A673 (cell line): ENCODE measurements at regions not wholly inside any gene's neighbourhood (a gene's known extent, or its start where the extent isn't known, plus 50 kb on each side); places are given as distances from the start of the nearest gene placed in this dataset.

Source experiments
- BruUV-seq: library from RNA; stranded (reverse); fragments of 400-500 nt; replicated peaks from 2 replicates; lab custom pipeline; 2021; lab: Mats Ljungman, UMichigan
- CTCF ChIA-PET: fragments of 300-600 bp; sonication (Branson Sonifier 250); formaldehyde crosslinking; loops from one replicate; lab custom pipeline; 2022; ENCODE audit warnings: antibody characterized with exemption; lab: Charles Lee
- POLR2A ChIA-PET: fragments of 300-600 bp; sonication (Branson Sonifier 250); formaldehyde crosslinking; loops from one replicate; lab custom pipeline; 2022; ENCODE audit warnings: antibody characterized with exemption; ENCODE audit not compliant: low non-redundant PET; lab: Charles Lee
- DNase-seq: peaks from one replicate; pipeline ENCODE4 v3.0.0-alpha.2; 2015; ENCODE audit warnings: low spot score
- H3K27ac ChIP-seq: fragments of 200-600 bp; sonication (generic); 2 replicates; pipeline ENCODE4 v1.5.1; 2016; ENCODE audit warnings: mixed run types, low read depth, mild to moderate bottlenecking, mixed read lengths, antibody characterized with exemption, low read length; ENCODE audit not compliant: poor library complexity, severe bottlenecking
- H3K27me3 ChIP-seq: fragments of 200-600 bp; sonication (generic); replicated peaks from 2 replicates; pipeline ENCODE4 v1.6.1; 2017; ENCODE audit warnings: mixed run types, low read depth, mild to moderate bottlenecking, mixed read lengths, antibody characterized with exemption, low read length; ENCODE audit not compliant: insufficient read depth, poor library complexity
- H3K36me3 ChIP-seq: fragments of 200-600 bp; sonication (generic); 2 replicates; pipeline ENCODE4 v1.6.1; 2016; ENCODE audit warnings: mixed run types, mild to moderate bottlenecking, mixed read lengths, antibody characterized with exemption, low read length; ENCODE audit not compliant: insufficient read depth, poor library complexity, severe bottlenecking
- H3K4me1 ChIP-seq: fragments of 200-600 bp; sonication (generic); 2 replicates; pipeline ENCODE4 v1.6.1; 2017; ENCODE audit warnings: mixed run types, mild to moderate bottlenecking, mixed read lengths, antibody characterized with exemption, low read length; ENCODE audit not compliant: insufficient read depth, poor library complexity, severe bottlenecking
- H3K4me3 ChIP-seq: fragments of 200-600 bp; sonication (generic); 2 replicates; pipeline ENCODE4 v1.5.1; 2016; ENCODE audit warnings: low read depth, mixed run types, mild to moderate bottlenecking, mixed read lengths, low read length; ENCODE audit not compliant: poor library complexity, severe bottlenecking
- H3K9me3 ChIP-seq: fragments of 200-600 bp; sonication (generic); 2 replicates; pipeline ENCODE4 v1.6.1; 2016; ENCODE audit warnings: mixed run types, low read depth, mild to moderate bottlenecking, mixed read lengths, antibody characterized with exemption, low read length; ENCODE audit not compliant: poor library complexity, severe bottlenecking
- CTCF ChIP-seq: fragments of 300-800, 200-600 bp; sonication (generic); conservative IDR thresholded peaks from 2 replicates; pipeline ENCODE4 v1.5.1; 2017; ENCODE audit warnings: low read depth, mild to moderate bottlenecking, antibody characterized with exemption, low read length, moderate library complexity, mixed read lengths
- EZH2 ChIP-seq: fragments of 200-600 bp; sonication (generic); IDR thresholded peaks from 2 replicates; pipeline ENCODE4 v1.6.1; 2017; ENCODE audit warnings: borderline replicate concordance, low read depth, mild to moderate bottlenecking, mixed read lengths, antibody characterized with exemption, low read length; ENCODE audit not compliant: poor library complexity, severe bottlenecking
- intact Hi-C: fragments of 100-400 bp; cut with micrococcal nuclease; formaldehyde crosslinking; loops from one replicate; pipeline ENCODE4 v1.10.0; 2022; ENCODE audit not compliant: unreplicated experiment

GRCh38 chr11:112751329-112751728 lies 209.9 kb upstream of the NCAM1 start:
- BruUV-seq: no TSS peak
- POLR2A ChIA-PET: no interaction called here
- no peak for DNase-seq
- H3K4me3 ChIP-seq: no peak overlapping the region
- CTCF ChIA-PET: no interaction called here
- no peak for TF ChIP-seq EZH2
- TF ChIP-seq CTCF: no peak
- H3K27me3 ChIP-seq: no peaks in the 10 kb centered on the region
- intact Hi-C loops: no loop called here
- no peaks in the 10 kb centered on the region for H3K9me3 ChIP-seq
- H3K36me3 ChIP-seq: no peaks in the 10 kb centered on the region
- no peak overlapping the region for H3K27ac ChIP-seq
- H3K4me1 ChIP-seq: no peaks in the 10 kb centered on the region

- Histone ChIP-seq H3K4me3 (no peak overlapping the region), H3K36me3 (no peaks in the 10 kb centered on the region), H3K27ac (no peak overlapping the region), H3K27me3 (no peaks in the 10 kb centered on the region), H3K4me1 (no peaks in the 10 kb centered on the region), H3K9me3 (no peaks in the 10 kb centered on the region)
- no peak for TF ChIP-seq EZH2
- TF ChIP-seq CTCF: no peak
- no peak for DNase-seq
- no TSS peak for BruUV-seq
- intact Hi-C loops: no loop called here
- POLR2A ChIA-PET: no interaction called here
- CTCF ChIA-PET: no interaction called here
Observed at GRCh38 chr11:112751772-112752171, 209.4 kb upstream of the NCAM1 start.

GRCh38 chr11:112752563-112752962 lies 208.7 kb upstream of the NCAM1 start:
- Histone ChIP-seq H3K36me3 (no peaks in the 10 kb centered on the region), H3K4me3 (no peak overlapping the region), H3K27ac (no peak overlapping the region), H3K27me3 (no peaks in the 10 kb centered on the region), H3K9me3 (no peaks in the 10 kb centered on the region), H3K4me1 (no peaks in the 10 kb centered on the region)
- TF ChIP-seq EZH2 (no peak), CTCF (no peak)
- ChIA-PET CTCF (no interaction called here), POLR2A (no interaction called here)
- no TSS peak for BruUV-seq
- intact Hi-C loops: no loop called here
- DNase-seq: no peak
